HG03064 (cell line): ENCODE measurements at regions not wholly inside any gene's neighbourhood (a gene's known extent, or its start where the extent isn't known, plus 50 kb on each side); places are given as distances from the start of the nearest gene placed in this dataset.

Source experiments
- ATAC-seq: cut with Tn5 transposase; IDR thresholded peaks from one replicate; pipeline ENCODE4 v1.9.1; 2021; ENCODE audit warnings: low read depth; ENCODE audit not compliant: unreplicated experiment

DNA sequence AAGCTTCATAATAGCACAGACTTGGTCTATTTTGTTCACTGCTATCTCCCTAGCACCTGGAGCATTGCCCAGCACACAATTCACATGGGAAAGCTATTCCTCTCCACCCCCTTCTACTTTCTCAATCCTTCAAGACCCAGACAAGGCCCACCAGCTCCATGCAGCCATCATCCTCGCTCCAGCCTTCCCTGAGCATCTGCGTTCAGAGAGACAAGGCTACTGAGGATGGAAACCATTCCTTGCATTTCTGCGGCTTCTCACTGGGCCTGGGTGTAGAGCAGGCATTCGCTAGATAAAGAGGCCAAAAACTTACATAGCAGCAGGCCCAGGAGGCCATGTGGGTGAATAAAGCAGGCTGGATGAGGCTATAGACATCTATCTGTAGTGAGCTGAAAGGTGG is 530.8 kb downstream of the BUD13 start:
- no peak for ATAC-seq

DNA sequence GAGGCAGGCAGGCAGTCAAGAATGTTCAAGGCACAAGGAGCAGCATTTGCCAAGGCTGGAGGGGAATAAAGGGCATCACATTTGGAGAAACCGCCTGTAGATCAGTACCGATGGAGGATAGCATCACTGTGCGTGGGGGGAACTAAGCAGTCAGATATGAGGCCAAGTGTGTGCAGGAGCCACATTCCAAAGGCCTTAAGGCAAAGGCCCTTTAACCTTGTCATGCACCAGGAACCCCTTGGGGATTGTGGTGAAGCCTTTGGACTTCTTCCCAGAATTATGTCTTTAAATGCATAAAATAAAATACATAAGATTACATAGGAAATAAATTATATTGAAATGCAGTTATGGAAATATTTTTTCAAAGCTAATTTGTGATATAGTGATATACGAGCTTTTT is 532.1 kb downstream of the BUD13 start:
- no peak for ATAC-seq

DNA sequence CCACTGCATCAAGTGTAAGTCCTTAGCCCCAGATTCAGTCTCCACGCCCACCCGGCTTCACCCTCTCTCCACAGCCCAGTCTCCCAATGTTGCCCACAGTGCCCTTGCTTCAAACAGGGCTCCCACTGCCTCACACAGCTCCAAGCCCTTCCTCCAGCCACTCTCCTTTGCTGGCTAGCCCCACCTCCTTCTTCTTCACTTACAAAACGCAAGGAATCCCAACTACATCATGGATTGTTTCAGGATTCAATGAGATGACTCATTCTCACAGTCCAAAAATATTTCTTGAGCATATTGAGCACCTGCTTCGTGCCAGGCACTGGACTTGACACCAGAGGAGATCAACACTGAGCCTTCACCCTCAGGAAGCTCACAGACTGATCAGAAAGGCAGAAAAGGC is 533.5 kb downstream of the BUD13 start:
- ATAC-seq = no peak

DNA sequence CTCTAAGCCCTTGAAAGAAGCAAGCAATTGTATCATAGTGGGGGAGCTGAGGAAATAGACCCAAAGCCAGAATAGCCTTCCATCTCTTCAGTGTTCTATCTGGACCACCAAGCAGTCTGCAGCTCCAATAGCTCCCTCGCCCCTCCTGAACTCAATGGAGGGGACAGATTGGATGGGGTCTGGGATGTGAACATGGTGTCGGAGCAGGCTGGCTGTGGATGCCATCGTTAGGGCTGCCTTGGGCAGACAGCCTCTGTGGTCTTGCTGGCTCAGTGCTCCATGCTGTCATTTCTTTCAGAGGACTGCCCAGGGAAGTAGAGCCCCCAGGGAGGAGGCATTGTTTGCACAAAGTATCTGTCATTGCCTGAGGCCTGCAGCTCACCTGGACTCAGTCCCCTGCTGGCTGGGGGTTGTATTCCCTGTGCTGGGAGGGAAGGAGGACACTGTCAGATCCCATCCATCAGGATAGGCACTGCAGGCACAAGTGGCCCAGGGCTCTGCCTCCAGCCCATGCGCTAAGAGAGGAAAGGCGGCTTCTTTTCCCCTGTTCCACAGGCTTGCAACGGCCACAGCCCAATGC is 537.7 kb downstream of the BUD13 start:
- ATAC-seq = no peak

GRCh38 chr11:116233561-116233960 is 539.2 kb downstream of the BUD13 start:
- ATAC-seq = no peak

GRCh38 chr11:116232364-116232828 is 540.4 kb downstream of the BUD13 start:
- no peak for ATAC-seq

DNA sequence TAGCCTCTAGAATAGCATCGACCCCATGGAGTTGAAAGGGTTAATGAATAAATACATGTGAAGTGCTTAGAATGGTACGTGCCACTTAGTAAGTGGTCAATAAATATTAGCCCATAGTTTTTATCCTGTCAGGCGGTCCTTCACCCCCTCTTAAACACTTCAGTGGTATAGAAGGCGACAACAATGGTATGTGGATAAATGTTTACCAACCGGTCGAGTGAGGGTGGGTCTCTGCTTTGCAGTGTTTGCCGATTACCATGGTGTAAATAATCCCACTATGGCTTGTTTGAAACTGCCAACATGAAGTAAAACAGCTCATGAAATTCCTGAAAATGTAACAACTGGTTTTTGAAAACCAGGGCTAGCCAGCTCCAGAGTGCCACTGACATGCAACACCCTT is 541.2 kb downstream of the BUD13 start:
- ATAC-seq = no peak

GRCh38 chr11:116230438-116230837 is 542.3 kb downstream of the BUD13 start:
- no peak for ATAC-seq

GRCh38 chr11:116229236-116229970 is 543.4 kb downstream of the BUD13 start:
- no peak for ATAC-seq

DNA sequence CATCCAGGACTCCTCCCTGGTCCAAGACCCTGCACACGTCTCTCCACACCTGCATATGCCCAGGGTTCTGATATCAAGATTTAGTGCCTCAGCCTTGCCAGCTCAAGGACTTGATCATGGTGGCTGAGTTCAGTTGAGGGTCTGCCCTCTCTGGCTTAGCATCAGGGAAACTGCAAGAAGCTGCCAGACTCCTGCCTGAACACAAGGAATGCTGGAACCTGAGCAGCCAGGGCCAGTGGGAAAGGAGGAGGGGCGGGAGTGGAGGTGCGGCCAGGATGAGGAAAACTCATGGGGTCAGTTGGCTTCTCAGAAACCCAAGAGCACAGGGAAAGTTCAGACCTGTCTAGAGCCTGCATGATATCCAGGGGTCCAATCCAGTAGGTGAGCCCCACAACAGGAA is 546.1 kb downstream of the BUD13 start:
- no peak for ATAC-seq

GRCh38 chr11:116225784-116226585 is 546.8 kb downstream of the BUD13 start:
- ATAC-seq = no peak

DNA sequence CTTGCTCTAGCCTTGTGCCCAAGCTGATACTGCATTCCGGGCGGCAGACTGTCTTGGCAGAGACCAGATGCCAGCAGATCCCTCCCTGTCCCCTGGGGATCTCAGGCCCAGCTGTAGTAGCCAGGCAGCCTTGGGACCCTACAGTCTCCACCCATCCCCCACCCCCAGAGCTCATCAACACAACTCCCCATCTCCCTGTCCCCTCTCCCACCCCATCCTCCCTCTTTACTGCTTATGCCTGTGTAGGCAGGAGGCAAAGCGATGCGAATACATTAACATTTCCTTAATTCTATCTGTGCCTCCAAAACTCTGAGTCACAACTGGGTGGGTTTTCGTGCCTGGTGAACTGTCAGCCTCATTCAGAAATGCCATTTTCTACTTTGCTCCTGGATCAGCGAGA is 547.6 kb downstream of the BUD13 start:
- no peak for ATAC-seq

DNA sequence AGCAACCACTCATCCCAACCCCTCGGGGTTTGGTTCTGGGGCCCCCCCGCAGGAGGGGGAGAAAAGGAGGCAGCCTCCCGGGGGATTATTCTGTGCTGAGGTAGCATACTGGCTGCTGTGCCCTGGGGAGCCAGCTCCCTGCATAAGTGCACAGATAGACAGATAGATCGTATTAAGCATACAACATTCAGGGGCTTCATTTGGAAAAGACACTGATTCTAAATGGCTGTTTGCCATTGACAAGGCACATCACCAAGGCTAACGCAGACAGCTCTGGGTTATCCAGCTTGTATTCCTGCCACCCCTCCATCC is 547.9 kb downstream of the BUD13 start:
- no peak for ATAC-seq

DNA sequence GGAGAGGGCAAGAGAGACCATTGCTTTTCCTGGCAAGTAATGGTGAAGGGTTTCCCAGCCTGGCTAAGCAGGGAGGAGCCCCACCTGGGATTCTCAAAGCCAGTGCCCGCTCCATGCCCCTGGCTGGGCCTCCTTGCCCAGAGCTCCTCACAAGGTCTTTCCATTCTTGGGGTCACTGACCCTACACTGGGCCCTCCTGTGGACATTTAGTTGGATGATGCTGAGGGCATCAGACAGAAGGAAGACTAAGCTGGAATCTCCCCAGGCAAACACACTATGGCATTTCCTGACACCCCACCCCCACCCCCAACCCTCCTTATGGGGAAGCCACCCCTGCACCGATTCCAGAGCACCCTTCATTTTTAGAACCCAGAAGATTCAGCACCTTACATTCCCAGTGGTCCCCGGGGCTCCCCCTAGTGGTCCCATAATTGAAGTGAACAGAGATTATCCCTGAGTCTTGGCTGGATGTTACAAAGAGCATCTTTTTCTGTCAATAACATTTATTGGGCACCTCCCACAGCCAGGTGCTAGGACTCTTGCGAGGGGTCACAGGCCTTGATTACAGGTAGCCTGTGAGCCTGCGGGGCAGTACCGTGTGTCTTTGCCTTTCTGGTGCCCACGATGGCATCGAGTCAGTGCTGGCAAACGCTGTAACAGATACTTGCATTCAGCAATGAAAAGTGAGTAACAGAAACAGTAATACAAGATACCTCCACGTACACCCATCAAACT is 548.5 kb downstream of the BUD13 start:
- no peak for ATAC-seq

DNA sequence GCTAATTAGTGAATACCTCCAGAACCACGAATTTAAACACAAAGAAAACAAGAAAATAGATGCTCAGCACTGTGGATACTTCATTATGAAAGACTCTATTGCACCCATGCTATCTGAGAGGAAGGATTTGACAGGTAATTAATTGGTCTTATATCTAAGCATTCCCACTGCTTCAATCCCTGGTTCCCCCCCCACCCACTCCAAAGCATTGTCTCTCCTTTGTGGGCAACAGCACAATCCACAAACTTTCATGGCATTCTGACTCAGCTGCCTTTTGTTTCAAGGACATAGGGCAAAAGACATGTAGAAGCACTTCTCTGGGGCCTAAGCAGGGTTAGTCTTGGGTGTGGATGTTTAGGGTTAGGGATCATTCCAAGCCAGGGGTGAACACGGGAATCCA is 551.4 kb downstream of the BUD13 start:
- no peak for ATAC-seq

GRCh38 chr11:116219171-116219635 is 553.6 kb downstream of the BUD13 start:
- no peak for ATAC-seq

DNA sequence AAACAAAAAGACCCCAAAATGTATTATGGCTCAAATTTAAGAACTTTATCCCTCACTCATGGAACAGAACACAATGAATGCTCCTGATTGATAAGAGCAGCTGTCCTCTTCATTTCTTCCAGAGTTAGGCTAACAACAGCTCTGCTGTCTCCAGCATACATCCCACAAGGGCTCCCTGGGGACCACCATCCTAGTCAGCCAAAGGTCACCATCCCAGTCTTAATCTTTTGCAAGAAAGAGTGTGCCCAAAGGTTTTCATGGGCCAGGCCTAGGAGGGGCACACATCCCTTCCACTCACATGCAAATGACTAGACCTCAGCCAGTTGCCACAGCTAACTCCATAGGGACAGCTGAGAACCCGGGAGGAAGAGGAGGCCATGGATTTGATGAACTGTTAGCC is 555.3 kb downstream of the BUD13 start:
- ATAC-seq = no peak

- no peak for ATAC-seq
These were observed 555.8 kb downstream of the BUD13 start for GRCh38 chr11:116217006-116217405.

GRCh38 chr11:116215471-116216113 is 557.2 kb downstream of the BUD13 start:
- ATAC-seq = no peak

GRCh38 chr11:116211147-116211546 is 561.6 kb downstream of the BUD13 start:
- no peak for ATAC-seq

- no peak for ATAC-seq
These were observed 562.1 kb downstream of the BUD13 start for GRCh38 chr11:116210663-116211062.
